ENCODE measurements at regions not wholly inside any gene's neighbourhood (a gene's known extent, or its start where the extent isn't known, plus 50 kb on each side); places are given as distances from the start of the nearest gene placed in this dataset.

DNA sequence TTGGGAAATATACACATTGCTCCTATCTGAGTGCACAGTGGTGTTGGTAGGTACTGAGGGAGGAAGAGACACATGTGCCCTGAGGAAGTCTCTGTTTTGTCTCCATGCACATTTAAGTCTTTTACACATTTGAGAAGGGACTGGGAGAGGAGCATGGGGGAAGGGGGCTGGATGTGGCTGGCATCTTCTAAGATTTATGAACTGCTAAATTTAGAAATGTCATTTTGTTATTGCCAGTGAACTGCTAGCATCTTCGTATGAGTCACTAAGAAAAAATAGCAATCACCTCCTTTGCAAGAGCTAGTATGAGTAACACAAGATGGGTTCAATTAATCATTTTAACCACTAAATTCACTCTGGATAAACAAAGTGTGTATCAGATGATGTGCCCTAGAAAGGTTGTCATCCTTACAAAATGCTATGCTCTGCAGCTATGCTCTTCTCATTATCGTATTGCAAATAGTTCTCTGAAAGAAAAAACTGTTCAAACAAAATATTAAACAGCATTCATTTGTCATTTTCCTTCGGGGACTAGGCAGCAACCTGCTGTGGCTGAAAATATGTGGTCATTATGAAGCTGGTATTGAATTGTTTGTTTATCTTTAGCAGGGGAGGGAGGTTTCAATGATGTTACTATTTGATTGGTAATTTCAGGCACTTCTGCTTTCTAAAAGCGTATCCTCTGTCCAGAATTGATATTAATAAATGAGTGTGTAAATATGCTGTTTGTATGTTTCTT is 236.5 kb downstream of the DMRTA1 start:
- Histone ChIP-seq H4K20me1 (ENCODE audit: low read depth, low read length) (no peaks in the 10 kb centered on the region), H3K9ac (ENCODE audit: low read length) (no peak overlapping the region), H3K9me3 (ENCODE audit: insufficient read depth, low read length) (no peaks in the 10 kb centered on the region), H3K27ac (ENCODE audit: low read depth, low read length) (no peak overlapping the region), H3K4me3 (ENCODE audit: insufficient read depth, low read length, poor library complexity, severe bottlenecking) (no peak overlapping the region), H2AFZ (ENCODE audit: low read depth, low read length, severe bottlenecking) (no peak overlapping the region), H3F3A (ENCODE audit: insufficient read depth) (no peaks in the 10 kb centered on the region), H3K27me3 (ENCODE audit: low read length) (no peaks in the 10 kb centered on the region), H3K36me3 (ENCODE audit: low read length) (no peaks in the 10 kb centered on the region), H3K79me2 (ENCODE audit: insufficient read depth, low read length) (no peaks in the 10 kb centered on the region), H3K9me2 (replicated peaks; ENCODE audit: insufficient read depth, low read length) (no peaks in the 10 kb centered on the region; the same call in 1 of the 2 replicates), H3K4me2 (ENCODE audit: low read depth, low read length, poor library complexity, severe bottlenecking) (no peak overlapping the region)
- TF ChIP-seq, protein P1, sequence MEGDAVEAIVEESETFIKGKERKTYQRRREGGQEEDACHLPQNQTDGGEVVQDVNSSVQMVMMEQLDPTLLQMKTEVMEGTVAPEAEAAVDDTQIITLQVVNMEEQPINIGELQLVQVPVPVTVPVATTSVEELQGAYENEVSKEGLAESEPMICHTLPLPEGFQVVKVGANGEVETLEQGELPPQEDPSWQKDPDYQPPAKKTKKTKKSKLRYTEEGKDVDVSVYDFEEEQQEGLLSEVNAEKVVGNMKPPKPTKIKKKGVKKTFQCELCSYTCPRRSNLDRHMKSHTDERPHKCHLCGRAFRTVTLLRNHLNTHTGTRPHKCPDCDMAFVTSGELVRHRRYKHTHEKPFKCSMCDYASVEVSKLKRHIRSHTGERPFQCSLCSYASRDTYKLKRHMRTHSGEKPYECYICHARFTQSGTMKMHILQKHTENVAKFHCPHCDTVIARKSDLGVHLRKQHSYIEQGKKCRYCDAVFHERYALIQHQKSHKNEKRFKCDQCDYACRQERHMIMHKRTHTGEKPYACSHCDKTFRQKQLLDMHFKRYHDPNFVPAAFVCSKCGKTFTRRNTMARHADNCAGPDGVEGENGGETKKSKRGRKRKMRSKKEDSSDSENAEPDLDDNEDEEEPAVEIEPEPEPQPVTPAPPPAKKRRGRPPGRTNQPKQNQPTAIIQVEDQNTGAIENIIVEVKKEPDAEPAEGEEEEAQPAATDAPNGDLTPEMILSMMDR (IDR thresholded peaks at IDR 0.05; ENCODE audit: insufficient read depth, low read length, poor library complexity, severe bottlenecking) = no peak
- TF ChIP-seq EZH2phosphoT487 (conservative IDR thresholded peaks at IDR 0.05; ENCODE audit: low read length) = no peak

DNA sequence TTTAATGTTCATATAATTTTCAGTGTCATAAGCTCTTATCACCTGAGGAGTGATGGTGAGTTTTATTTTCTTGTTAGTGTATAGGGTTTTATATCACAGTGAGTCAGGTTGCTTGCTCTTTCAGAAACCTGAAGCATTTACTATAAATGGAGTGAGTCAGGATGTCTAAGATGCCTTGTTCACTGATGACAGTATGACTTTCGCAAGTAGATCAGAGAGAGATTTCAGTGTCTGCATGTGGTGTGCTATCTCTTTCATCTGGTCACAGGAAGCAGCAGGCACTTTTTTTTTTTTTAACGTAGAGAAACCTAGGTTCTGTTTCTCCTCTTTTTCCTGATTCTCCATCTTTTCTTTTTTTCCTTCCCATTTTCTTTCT is 237.1 kb downstream of the DMRTA1 start:
- H3K4me3 ChIP-seq (ENCODE audit: insufficient read depth, low read length, poor library complexity, severe bottlenecking) = no peak overlapping the region
- H3K79me2 ChIP-seq (ENCODE audit: insufficient read depth, low read length) = no peaks in the 10 kb centered on the region
- no peaks in the 10 kb centered on the region for H3F3A ChIP-seq (ENCODE audit: insufficient read depth)
- no peak overlapping the region for H2AFZ ChIP-seq (ENCODE audit: low read depth, low read length, severe bottlenecking)
- no peak overlapping the region for H3K27ac ChIP-seq (ENCODE audit: low read depth, low read length)
- H4K20me1 ChIP-seq (ENCODE audit: low read depth, low read length) = no peaks in the 10 kb centered on the region
- no peaks in the 10 kb centered on the region; the same call in 1 of the 2 replicates for H3K9me2 ChIP-seq (replicated peaks; ENCODE audit: insufficient read depth, low read length)
- no peaks in the 10 kb centered on the region for H3K36me3 ChIP-seq (ENCODE audit: low read length)
- TF ChIP-seq EZH2phosphoT487 (conservative IDR thresholded peaks at IDR 0.05; ENCODE audit: low read length) = no peak
- TF ChIP-seq, protein P1 (IDR thresholded peaks at IDR 0.05; ENCODE audit: insufficient read depth, low read length, poor library complexity, severe bottlenecking) = no peak
- H3K9ac ChIP-seq (ENCODE audit: low read length) = no peak overlapping the region
- no peaks in the 10 kb centered on the region for H3K9me3 ChIP-seq (ENCODE audit: insufficient read depth, low read length)
- no peak overlapping the region for H3K4me2 ChIP-seq (ENCODE audit: low read depth, low read length, poor library complexity, severe bottlenecking)
- no peaks in the 10 kb centered on the region for H3K27me3 ChIP-seq (ENCODE audit: low read length)

DNA sequence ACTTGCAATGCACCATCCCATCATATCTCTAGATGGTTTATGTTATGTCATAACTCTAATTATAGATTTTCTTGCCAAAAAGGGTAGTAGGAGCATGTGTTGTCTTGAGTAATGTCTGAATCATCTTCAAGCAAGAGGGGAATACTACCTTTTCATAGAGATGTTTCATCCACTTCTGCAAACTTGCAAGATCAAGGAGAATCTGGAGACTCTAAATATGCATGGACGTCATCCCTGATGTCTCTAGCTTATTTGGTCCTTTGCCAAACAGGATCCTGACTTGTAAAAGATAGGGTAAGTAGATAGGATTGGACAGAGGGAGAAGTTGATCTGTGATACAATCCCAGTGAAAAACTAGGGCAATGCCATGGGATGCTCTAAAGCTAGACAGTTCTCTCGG is 246.5 kb downstream of the DMRTA1 start:
- no peak overlapping the region for H3K4me3 ChIP-seq (ENCODE audit: insufficient read depth, low read length, poor library complexity, severe bottlenecking)
- H3K9me3 ChIP-seq (ENCODE audit: insufficient read depth, low read length) = no peaks in the 10 kb centered on the region
- no peaks in the 10 kb centered on the region for H3K36me3 ChIP-seq (ENCODE audit: low read length)
- no peaks in the 10 kb centered on the region for H3K27me3 ChIP-seq (ENCODE audit: low read length)
- no peak overlapping the region for H3K4me2 ChIP-seq (ENCODE audit: low read depth, low read length, poor library complexity, severe bottlenecking)
- no peak overlapping the region for H2AFZ ChIP-seq (ENCODE audit: low read depth, low read length, severe bottlenecking)
- no peaks in the 10 kb centered on the region for H3K9me2 ChIP-seq (replicated peaks; ENCODE audit: insufficient read depth, low read length)
- no peaks in the 10 kb centered on the region for H3F3A ChIP-seq (ENCODE audit: insufficient read depth)
- H3K9ac ChIP-seq (ENCODE audit: low read length) = no peak overlapping the region
- H3K79me2 ChIP-seq (ENCODE audit: insufficient read depth, low read length) = no peaks in the 10 kb centered on the region
- H4K20me1 ChIP-seq (ENCODE audit: low read depth, low read length) = no peaks in the 10 kb centered on the region
- TF ChIP-seq EZH2phosphoT487 (conservative IDR thresholded peaks at IDR 0.05; ENCODE audit: low read length) = no peak
- TF ChIP-seq, protein P1 (IDR thresholded peaks at IDR 0.05; ENCODE audit: insufficient read depth, low read length, poor library complexity, severe bottlenecking) = no peak
- no peak overlapping the region for H3K27ac ChIP-seq (ENCODE audit: low read depth, low read length)

Data from SU-DHL-6 (cell line).